22Rv1 (cell line): ENCODE measurements at regions not wholly inside any gene's neighbourhood (a gene's known extent, or its start where the extent isn't known, plus 50 kb on each side); places are given as distances from the start of the nearest gene placed in this dataset.

Experiments
- CTCF ChIP-seq: fragments of 450-650 bp; IDR thresholded peaks from 2 replicates; pipeline ENCODE4 v1.5.1; 2017; ENCODE audit warnings: mild to moderate bottlenecking
- ZFX ChIP-seq: fragments of 450-650 bp; IDR thresholded peaks from 2 replicates; pipeline ENCODE4 v1.6.1; 2017; ENCODE audit warnings: antibody characterized with exemption, borderline replicate concordance

- TF ChIP-seq CTCF (no peak), ZFX (no peak)
Observed at GRCh38 chr5:75818661-75819060, 101.4 kb upstream of the POC5 start.
